GM12875 (cell line): ENCODE measurements at regions not wholly inside any gene's neighbourhood (a gene's known extent, or its start where the extent isn't known, plus 50 kb on each side); places are given as distances from the start of the nearest gene placed in this dataset.

Source experiments
- H3K4me3 ChIP-seq: one replicate; pipeline ENCODE4 v1.5.1; 2011; ENCODE audit warnings: low read depth, low read length, control low read depth
- CTCF ChIP-seq: IDR thresholded peaks from 2 replicates; pipeline ENCODE4 v1.5.1; 2011; ENCODE audit warnings: low read depth, mild to moderate bottlenecking, control low read depth, inconsistent platforms, low read length, moderate library complexity, borderline replicate concordance; ENCODE audit not compliant: insufficient read depth

GRCh38 chr4:111671756-111672155, 473.5 kb upstream of the FAM241A start:
- H3K4me3 ChIP-seq = no peak overlapping the region
- no peak for TF ChIP-seq CTCF

- TF ChIP-seq CTCF = no peak
- no peak overlapping the region for H3K4me3 ChIP-seq
These were observed 469.5 kb upstream of the FAM241A start for GRCh38 chr4:111675746-111676145.

DNA sequence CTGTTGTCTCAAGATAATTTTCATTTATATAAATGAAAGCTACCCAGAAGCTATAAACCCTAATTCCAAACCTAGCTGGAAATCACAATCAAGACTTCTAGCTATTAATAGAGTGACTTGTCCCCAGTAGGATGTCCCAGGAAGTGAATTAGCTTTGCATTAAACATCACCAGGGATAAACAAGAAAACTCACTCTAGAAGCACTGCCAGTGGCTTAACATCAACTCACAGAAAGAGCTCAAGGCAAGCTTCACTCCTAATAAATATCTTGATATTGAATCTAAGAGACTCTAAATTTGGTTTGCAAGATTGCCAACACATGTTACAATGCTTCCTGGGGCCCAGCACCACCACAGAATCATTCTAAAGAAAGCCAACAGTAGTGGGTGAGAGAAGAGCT, 468.7 kb upstream of the FAM241A start:
- no peak for TF ChIP-seq CTCF
- H3K4me3 ChIP-seq = no peak overlapping the region

GRCh38 chr4:111678479-111678878, 466.8 kb upstream of the FAM241A start:
- H3K4me3 ChIP-seq = no peak overlapping the region
- TF ChIP-seq CTCF = no peak

DNA sequence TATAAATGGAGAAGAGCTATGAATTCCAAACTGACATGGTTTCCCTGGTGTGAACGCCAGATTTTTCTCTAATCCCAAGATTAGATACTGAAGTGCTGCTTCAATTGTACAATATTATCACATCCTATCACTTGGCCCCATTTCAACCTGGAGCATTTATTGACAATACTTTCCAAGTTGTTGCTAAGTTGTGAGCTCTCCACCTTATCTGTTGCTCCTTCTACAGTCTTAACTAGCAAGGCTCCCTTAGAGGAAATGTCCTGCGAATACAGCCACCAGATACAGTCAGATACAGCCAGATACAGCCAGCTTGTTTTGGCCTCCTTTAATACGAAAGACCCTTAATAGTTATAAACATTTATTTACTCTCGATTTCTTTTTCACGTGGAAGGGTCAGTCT, 466.3 kb upstream of the FAM241A start:
- H3K4me3 ChIP-seq = no peak overlapping the region
- no peak for TF ChIP-seq CTCF

- no peak for TF ChIP-seq CTCF
- no peak overlapping the region for H3K4me3 ChIP-seq
These were observed 464.0 kb upstream of the FAM241A start for GRCh38 chr4:111681270-111681669.

GRCh38 chr4:111681751-111682150, 463.5 kb upstream of the FAM241A start:
- TF ChIP-seq CTCF = no peak
- H3K4me3 ChIP-seq = no peak overlapping the region
